GM12864 (cell line): ENCODE measurements at regions not wholly inside any gene's neighbourhood (a gene's known extent, or its start where the extent isn't known, plus 50 kb on each side); places are given as distances from the start of the nearest gene placed in this dataset.

Experiments used
- DNase-seq: peaks from one replicate; pipeline ENCODE4 v3.0.0-alpha.2; 2011; ENCODE audit warnings: low read depth
- H3K4me3 ChIP-seq: 2 replicates; pipeline ENCODE4 v1.5.1; 2011; ENCODE audit warnings: mild to moderate bottlenecking, low read depth, low read length, control low read depth
- TF ChIP-seq, protein P1 (sequence below): IDR thresholded peaks from 2 replicates; pipeline ENCODE4 v1.5.1; 2011; ENCODE audit warnings: low read depth, mild to moderate bottlenecking, moderate library complexity, low read length, control low read depth, inconsistent platforms; ENCODE audit errors: missing control alignments

- DNase-seq = no peak
- no peak overlapping the region for H3K4me3 ChIP-seq
- TF ChIP-seq, protein P1, sequence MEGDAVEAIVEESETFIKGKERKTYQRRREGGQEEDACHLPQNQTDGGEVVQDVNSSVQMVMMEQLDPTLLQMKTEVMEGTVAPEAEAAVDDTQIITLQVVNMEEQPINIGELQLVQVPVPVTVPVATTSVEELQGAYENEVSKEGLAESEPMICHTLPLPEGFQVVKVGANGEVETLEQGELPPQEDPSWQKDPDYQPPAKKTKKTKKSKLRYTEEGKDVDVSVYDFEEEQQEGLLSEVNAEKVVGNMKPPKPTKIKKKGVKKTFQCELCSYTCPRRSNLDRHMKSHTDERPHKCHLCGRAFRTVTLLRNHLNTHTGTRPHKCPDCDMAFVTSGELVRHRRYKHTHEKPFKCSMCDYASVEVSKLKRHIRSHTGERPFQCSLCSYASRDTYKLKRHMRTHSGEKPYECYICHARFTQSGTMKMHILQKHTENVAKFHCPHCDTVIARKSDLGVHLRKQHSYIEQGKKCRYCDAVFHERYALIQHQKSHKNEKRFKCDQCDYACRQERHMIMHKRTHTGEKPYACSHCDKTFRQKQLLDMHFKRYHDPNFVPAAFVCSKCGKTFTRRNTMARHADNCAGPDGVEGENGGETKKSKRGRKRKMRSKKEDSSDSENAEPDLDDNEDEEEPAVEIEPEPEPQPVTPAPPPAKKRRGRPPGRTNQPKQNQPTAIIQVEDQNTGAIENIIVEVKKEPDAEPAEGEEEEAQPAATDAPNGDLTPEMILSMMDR = no peak
Observed at GRCh38 chr10:3238115-3238871, 65.7 kb upstream of the PITRM1 start.

- no peak for DNase-seq
- TF ChIP-seq, protein P1 = no peak
- H3K4me3 ChIP-seq = no peak overlapping the region
Observed at GRCh38 chr10:3237530-3237929, 64.9 kb upstream of the PITRM1 start.

GRCh38 chr10:3236644-3237404 is 64.2 kb upstream of the PITRM1 start:
- H3K4me3 ChIP-seq = no peak overlapping the region
- TF ChIP-seq, protein P1 = no peak
- DNase-seq = no peak

DNA sequence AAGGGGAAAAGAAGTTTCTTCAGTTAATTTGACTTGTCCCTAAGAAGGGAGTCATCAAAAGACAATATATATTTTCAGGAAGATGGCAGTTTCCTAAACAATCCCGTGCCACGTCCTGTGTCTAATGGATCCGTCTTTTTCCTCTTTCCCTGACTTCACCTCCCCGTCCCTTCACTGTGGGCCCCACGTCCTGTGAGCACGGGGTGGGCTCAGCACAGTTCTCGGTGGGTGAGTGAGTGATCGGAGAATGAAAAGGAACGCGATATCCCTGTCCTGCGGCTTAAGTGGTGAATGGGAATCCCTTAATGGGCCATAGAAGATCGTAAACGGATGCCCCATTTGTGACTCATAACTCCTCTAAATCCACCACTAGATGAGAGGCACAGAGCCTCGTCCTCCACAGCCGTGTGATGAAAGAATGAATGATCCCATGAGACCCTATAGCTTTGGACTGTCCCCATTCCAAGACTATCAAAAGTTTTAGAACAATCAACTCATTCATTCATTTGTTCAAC is 63.5 kb upstream of the PITRM1 start:
- TF ChIP-seq, protein P1 = no peak
- DNase-seq = no peak
- no peak overlapping the region for H3K4me3 ChIP-seq

DNA sequence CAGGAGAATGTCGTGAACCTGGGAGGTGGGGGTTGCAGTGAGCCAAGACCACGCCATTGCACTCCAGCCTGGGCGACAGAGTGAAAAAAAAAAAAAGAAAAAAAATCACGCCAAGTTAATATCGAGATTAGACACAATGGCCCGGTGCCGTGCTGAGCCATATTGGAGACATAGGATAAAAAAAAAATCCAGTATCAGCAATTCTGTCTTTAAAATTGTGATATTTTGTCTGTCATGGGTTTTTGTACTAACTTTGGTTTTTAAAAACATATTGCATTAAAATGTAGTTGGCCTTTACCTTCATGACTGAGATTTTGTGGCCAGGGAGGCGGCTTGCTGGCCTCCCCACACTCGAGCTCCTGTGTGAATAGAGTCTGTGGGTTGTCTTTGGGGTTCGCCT is 62.8 kb upstream of the PITRM1 start:
- no peak for DNase-seq
- no peak overlapping the region for H3K4me3 ChIP-seq
- TF ChIP-seq, protein P1 = no peak

GRCh38 chr10:3233486-3233990 is 61.0 kb upstream of the PITRM1 start:
- H3K4me3 ChIP-seq = no peak overlapping the region
- TF ChIP-seq, protein P1 = no peak
- DNase-seq = no peak
